OCI-LY1 (cell line): ENCODE measurements at regions not wholly inside any gene's neighbourhood (a gene's known extent, or its start where the extent isn't known, plus 50 kb on each side); places are given as distances from the start of the nearest gene placed in this dataset.

ENCODE experiments used
- H2AFZ ChIP-seq: fragments of 200-600 bp; sonication (generic), shearing (Covaris generic); 2 replicates; pipeline ENCODE4 v1.6.0; 2014; ENCODE audit warnings: antibody characterized with exemption, mild to moderate bottlenecking, low read length
- H3F3A ChIP-seq: fragments of 200-600 bp; sonication (generic), shearing (Covaris generic); 2 replicates; pipeline ENCODE4 v1.6.0; 2014; ENCODE audit warnings: mild to moderate bottlenecking, antibody characterized with exemption, low read length, moderate library complexity; ENCODE audit not compliant: insufficient read depth
- H3K27ac ChIP-seq: fragments of 200-600 bp; sonication (generic); 2 replicates; pipeline ENCODE4 v1.5.1; 2014; ENCODE audit warnings: low read length, mixed run types, mild to moderate bottlenecking, low read depth; ENCODE audit not compliant: poor library complexity, severe bottlenecking
- H3K27me3 ChIP-seq: fragments of 200-600 bp; sonication (generic); 2 replicates; pipeline ENCODE4 v1.6.0; 2014; ENCODE audit warnings: antibody characterized with exemption, mild to moderate bottlenecking, low read length, moderate library complexity; ENCODE audit not compliant: insufficient read depth
- H3K36me3 ChIP-seq: fragments of 200-600 bp; sonication (generic); 2 replicates; pipeline ENCODE4 v1.6.1; 2014; ENCODE audit warnings: mild to moderate bottlenecking, antibody characterized with exemption, low read length, moderate library complexity, mixed read lengths; ENCODE audit not compliant: insufficient read depth
- H3K4me1 ChIP-seq: fragments of 200-600 bp; sonication (generic); 2 replicates; pipeline ENCODE4 v1.5.1; 2014; ENCODE audit warnings: mild to moderate bottlenecking, low read length, moderate library complexity; ENCODE audit not compliant: insufficient read depth, severe bottlenecking
- H3K4me2 ChIP-seq: fragments of 200-600 bp; sonication (generic), shearing (Covaris generic); 2 replicates; pipeline ENCODE4 v1.6.1; 2014; ENCODE audit warnings: low read length
- H3K4me3 ChIP-seq: fragments of 200-600 bp; sonication (generic); 2 replicates; pipeline ENCODE4 v1.5.1; 2014; ENCODE audit warnings: low read length, low read depth, mild to moderate bottlenecking, mixed read lengths; ENCODE audit not compliant: poor library complexity, severe bottlenecking
- H3K79me2 ChIP-seq: fragments of 200-600 bp; shearing (Covaris generic); 2 replicates; pipeline ENCODE4 v1.6.1; 2016; ENCODE audit warnings: mixed run types, low read length, mixed read lengths; ENCODE audit not compliant: insufficient read depth
- H3K9ac ChIP-seq: fragments of 200-600 bp; sonication (generic), shearing (Covaris generic); 2 replicates; pipeline ENCODE4 v1.6.1; 2014; ENCODE audit warnings: mild to moderate bottlenecking, low read length, mixed read lengths
- H3K9me2 ChIP-seq: fragments of 200-600 bp; sonication (generic), shearing (Covaris generic); 2 replicates; pipeline ENCODE4 v1.6.1; 2014; ENCODE audit warnings: low read depth, mild to moderate bottlenecking, low read length, mixed read lengths
- H3K9me3 ChIP-seq: fragments of 200-600 bp; shearing (Covaris generic); 2 replicates; pipeline ENCODE4 v1.6.1; 2014; ENCODE audit warnings: low read length, mixed read lengths
- H4K20me1 ChIP-seq: fragments of 200-600 bp; sonication (generic), shearing (Covaris generic); 2 replicates; pipeline ENCODE4 v1.6.0; 2016; ENCODE audit warnings: mild to moderate bottlenecking, low read length; ENCODE audit not compliant: insufficient read depth
- CTCF ChIP-seq: fragments of 200-600 bp; sonication (generic), shearing (Covaris generic); IDR thresholded peaks from 2 replicates; pipeline ENCODE4 v1.5.1; 2017; ENCODE audit warnings: mild to moderate bottlenecking, antibody characterized with exemption, low read length, moderate library complexity, mixed read lengths
- EZH2 ChIP-seq: fragments of 200-600 bp; sonication (generic), shearing (Covaris generic); IDR thresholded peaks from 2 replicates; pipeline ENCODE4 v1.8.0; 2017; ENCODE audit warnings: borderline replicate concordance, mixed run types, mild to moderate bottlenecking, antibody characterized with exemption, low read length, moderate library complexity, mixed read lengths

DNA sequence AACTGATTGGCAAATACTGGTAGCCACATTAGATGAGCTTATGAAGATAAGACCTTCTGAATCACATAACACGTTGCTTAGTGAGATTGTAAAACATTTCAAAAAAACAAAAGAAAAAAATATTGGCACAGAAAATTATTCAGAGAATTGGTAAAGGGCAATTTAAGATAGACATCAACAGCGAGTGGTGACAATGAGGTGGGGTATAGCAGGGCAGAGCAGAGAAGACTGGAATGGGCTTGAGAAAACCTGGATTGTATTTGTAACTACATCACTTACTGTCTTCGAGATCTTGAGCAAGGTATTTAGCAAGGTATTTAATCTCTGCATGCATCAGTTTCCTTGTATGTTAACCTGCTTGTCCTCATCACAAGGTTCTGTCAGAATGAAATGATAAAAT, 313.0 kb upstream of the MEIS1 start:
- Histone ChIP-seq H3K9me3 (no peaks in the 10 kb centered on the region), H3K27me3 (no peaks in the 10 kb centered on the region), H3K9me2 (no peaks in the 10 kb centered on the region), H3K36me3 (no peaks in the 10 kb centered on the region), H3K4me1 (no peaks in the 10 kb centered on the region), H3F3A (no peaks in the 10 kb centered on the region), H3K27ac (no peak overlapping the region), H4K20me1 (no peaks in the 10 kb centered on the region), H3K9ac (no peak overlapping the region), H3K4me3 (no peak overlapping the region), H3K79me2 (no peaks in the 10 kb centered on the region), H3K4me2 (no peak overlapping the region), H2AFZ (no peak overlapping the region)
- TF ChIP-seq EZH2, result no peak
- TF ChIP-seq CTCF, result no peak

- Histone ChIP-seq H3K9ac (no peak overlapping the region), H3K9me3 (no peaks in the 10 kb centered on the region), H4K20me1 (no peaks in the 10 kb centered on the region), H3K4me3 (no peak overlapping the region), H2AFZ (no peak overlapping the region), H3K27me3 (no peaks in the 10 kb centered on the region), H3K4me1 (no peaks in the 10 kb centered on the region), H3K4me2 (no peak overlapping the region), H3K27ac (no peak overlapping the region), H3F3A (no peaks in the 10 kb centered on the region), H3K9me2 (no peaks in the 10 kb centered on the region), H3K36me3 (no peaks in the 10 kb centered on the region), H3K79me2 (no peaks in the 10 kb centered on the region)
- TF ChIP-seq CTCF, result no peak
- no peak for TF ChIP-seq EZH2
These were observed 320.8 kb upstream of the MEIS1 start for GRCh38 chr2:66113988-66114625.

- H3K4me2 ChIP-seq, result no peak overlapping the region
- H3K9me2 ChIP-seq, result no peaks in the 10 kb centered on the region
- no peak overlapping the region for H3K27ac ChIP-seq
- no peaks in the 10 kb centered on the region for H4K20me1 ChIP-seq
- H3F3A ChIP-seq, result no peaks in the 10 kb centered on the region
- no peaks in the 10 kb centered on the region; the same call in 1 of the 2 replicates for H3K27me3 ChIP-seq
- no peak overlapping the region for H3K4me3 ChIP-seq
- H3K36me3 ChIP-seq, result no peaks in the 10 kb centered on the region
- H2AFZ ChIP-seq, result no peak overlapping the region
- H3K9ac ChIP-seq, result no peak overlapping the region
- H3K4me1 ChIP-seq, result no peaks in the 10 kb centered on the region
- H3K9me3 ChIP-seq, result no peaks in the 10 kb centered on the region
- H3K79me2 ChIP-seq, result no peaks in the 10 kb centered on the region
- TF ChIP-seq EZH2, result no peak
These were observed 323.2 kb upstream of the MEIS1 start for GRCh38 chr2:66111706-66112105.

- no peaks in the 10 kb centered on the region for H3F3A ChIP-seq
- TF ChIP-seq CTCF, result no peak
- no peak for TF ChIP-seq EZH2
- no peaks in the 10 kb centered on the region; the same call in 1 of the 2 replicates for H3K27me3 ChIP-seq
- no peaks in the 10 kb centered on the region for H3K9me2 ChIP-seq
- no peaks in the 10 kb centered on the region for H3K36me3 ChIP-seq
- H4K20me1 ChIP-seq, result no peaks in the 10 kb centered on the region
- no peak overlapping the region for H3K4me2 ChIP-seq
- H3K9ac ChIP-seq, result no peak overlapping the region
- no peak overlapping the region for H3K27ac ChIP-seq
- H2AFZ ChIP-seq, result no peak overlapping the region
- H3K79me2 ChIP-seq, result no peaks in the 10 kb centered on the region
- H3K9me3 ChIP-seq, result no peaks in the 10 kb centered on the region
- H3K4me3 ChIP-seq, result no peak overlapping the region
- no peaks in the 10 kb centered on the region for H3K4me1 ChIP-seq
These were observed 324.3 kb upstream of the MEIS1 start for GRCh38 chr2:66110608-66111007.
